ENCODE measurements at regions not wholly inside any gene's neighbourhood (a gene's known extent, or its start where the extent isn't known, plus 50 kb on each side); places are given as distances from the start of the nearest gene placed in this dataset.

DNA sequence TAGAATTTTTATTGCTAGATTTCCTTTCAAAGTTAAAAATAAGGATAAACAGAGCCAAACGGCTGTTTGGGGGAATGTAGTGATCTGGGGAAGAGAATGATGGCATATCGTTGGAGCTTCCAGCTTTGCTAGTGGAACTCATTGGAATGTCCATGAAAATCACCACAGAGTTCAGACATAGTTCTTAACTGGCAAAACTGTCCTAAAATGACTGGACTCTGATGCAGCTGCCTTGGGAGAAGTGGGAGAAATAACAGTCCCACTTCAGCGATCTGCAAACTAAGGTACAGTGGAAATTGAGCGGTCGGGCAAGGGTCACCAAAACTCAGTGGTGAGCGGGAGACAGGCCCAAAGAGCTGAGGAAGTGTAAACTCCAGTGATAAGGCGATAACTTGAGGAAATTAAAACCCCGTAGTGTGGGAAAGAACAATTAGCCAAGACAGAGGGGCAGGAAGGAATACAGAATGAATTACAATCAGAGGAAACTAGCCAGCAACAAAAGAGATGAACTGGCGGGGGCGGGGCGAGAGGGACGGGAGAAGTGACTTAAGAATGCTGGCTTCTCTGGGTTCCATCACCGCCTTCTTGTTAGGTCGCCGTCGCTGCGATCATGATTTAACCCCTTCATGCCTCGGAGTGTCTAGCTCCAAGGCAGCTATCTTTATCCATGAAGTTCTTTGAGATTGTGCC, 89.8 kb upstream of the ARHGAP29 start:
- CTCF ChIA-PET = no interaction called here
- Mint-ChIP-seq H3K9me3 (no peaks in the 10 kb centered on the region), H3K4me1 (no peaks in the 10 kb centered on the region), H3K27ac (no peak overlapping the region), H3K4me3 (no peak overlapping the region), H3K27me3 (peaks cover 37% of the 10 kb centered on the region), H3K36me3 (ENCODE audit: low read depth) (no peaks in the 10 kb centered on the region)
- POLR2A ChIA-PET = no interaction called here
- TF ChIP-seq, protein P1, sequence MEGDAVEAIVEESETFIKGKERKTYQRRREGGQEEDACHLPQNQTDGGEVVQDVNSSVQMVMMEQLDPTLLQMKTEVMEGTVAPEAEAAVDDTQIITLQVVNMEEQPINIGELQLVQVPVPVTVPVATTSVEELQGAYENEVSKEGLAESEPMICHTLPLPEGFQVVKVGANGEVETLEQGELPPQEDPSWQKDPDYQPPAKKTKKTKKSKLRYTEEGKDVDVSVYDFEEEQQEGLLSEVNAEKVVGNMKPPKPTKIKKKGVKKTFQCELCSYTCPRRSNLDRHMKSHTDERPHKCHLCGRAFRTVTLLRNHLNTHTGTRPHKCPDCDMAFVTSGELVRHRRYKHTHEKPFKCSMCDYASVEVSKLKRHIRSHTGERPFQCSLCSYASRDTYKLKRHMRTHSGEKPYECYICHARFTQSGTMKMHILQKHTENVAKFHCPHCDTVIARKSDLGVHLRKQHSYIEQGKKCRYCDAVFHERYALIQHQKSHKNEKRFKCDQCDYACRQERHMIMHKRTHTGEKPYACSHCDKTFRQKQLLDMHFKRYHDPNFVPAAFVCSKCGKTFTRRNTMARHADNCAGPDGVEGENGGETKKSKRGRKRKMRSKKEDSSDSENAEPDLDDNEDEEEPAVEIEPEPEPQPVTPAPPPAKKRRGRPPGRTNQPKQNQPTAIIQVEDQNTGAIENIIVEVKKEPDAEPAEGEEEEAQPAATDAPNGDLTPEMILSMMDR (IDR thresholded peaks at IDR 0.05) = no peak
- DNase-seq (no peak), ATAC-seq (ENCODE audit: low read depth) (no peak)
- intact Hi-C loops (cut with micrococcal nuclease) = no loop called here

GRCh38 chr1:94326329-94326728, 88.9 kb upstream of the ARHGAP29 start:
- Mint-ChIP-seq H3K4me1 (no peaks in the 10 kb centered on the region), H3K27ac (no peak overlapping the region), H3K27me3 (peaks cover 37% of the 10 kb centered on the region), H3K36me3 (ENCODE audit: low read depth) (no peaks in the 10 kb centered on the region), H3K9me3 (no peaks in the 10 kb centered on the region), H3K4me3 (no peak overlapping the region)
- ChIA-PET POLR2A (no interaction called here), CTCF (no interaction called here)
- intact Hi-C loops (cut with micrococcal nuclease) = no loop called here
- ATAC-seq (ENCODE audit: low read depth) (no peak), DNase-seq (no peak)
- TF ChIP-seq, protein P1 (IDR thresholded peaks at IDR 0.05) = no peak

DNA sequence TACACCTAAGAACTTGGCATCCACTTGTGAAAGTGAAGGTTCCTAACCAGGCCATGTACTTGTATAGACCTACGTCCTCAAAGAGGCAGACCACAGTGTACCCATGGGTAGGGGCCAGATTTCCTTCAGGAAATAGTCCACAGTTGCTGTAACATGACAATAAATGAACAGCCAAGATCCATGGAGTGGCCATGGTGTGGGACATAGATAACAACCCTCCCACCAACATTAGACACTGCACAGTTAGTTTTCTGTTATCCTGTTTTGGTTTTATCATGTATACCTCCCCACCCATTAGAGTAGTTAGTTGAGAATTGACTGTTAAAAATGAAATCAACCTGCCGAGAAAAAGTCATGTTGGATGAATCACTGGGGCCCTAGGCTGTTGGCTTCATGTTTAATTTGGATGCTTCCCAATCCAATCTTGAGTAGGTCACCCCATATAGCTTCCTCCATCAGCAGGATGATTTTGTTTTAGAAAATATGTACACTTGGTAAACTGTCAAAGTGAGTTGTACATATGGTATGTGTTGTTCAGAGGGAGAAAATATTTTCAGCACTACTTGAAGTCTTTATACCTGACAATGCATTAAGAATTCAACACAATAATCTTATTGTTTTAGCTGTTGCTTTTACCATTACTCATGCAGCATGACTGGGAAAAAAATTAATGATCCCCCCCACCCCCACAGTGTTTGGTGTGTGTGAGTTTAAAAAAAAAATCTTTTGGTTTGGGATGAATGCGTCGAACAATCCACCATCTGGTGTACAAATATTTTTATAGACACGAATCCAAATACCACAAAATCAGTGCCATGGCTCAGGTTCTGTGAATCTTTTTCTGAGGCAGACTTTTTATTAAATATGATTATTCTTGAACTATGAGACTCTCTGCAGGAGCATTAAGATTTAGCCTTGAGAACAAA, 88.3 kb upstream of the ARHGAP29 start:
- no peak for DNase-seq
- POLR2A ChIA-PET = no interaction called here
- no peak for ATAC-seq (ENCODE audit: low read depth)
- Mint-ChIP-seq H3K27ac (no peak overlapping the region), H3K4me3 (no peak overlapping the region), H3K4me1 (no peaks in the 10 kb centered on the region), H3K36me3 (ENCODE audit: low read depth) (no peaks in the 10 kb centered on the region), H3K27me3 (peaks cover 37% of the 10 kb centered on the region), H3K9me3 (no peaks in the 10 kb centered on the region)
- intact Hi-C loops (cut with micrococcal nuclease) = no loop called here
- TF ChIP-seq, protein P1 (IDR thresholded peaks at IDR 0.05) = no peak
- CTCF ChIA-PET = no interaction called here

DNA sequence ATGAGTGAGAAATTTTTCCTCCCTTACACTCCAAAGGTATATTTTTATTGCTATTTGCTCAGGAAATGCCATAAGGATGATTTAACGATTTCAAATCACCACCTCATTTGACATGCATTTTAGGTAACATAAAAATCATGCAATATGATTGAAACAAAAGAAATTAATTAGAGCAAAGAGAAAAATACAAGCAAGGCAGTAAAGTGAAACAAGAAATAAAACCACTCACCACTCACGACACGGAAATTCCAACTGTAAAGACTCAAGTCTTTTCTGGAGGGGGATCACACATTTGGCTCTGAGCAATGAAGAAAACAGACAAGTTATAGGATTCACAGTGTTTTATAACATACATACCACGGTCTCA, 86.8 kb upstream of the ARHGAP29 start:
- POLR2A ChIA-PET = no interaction called here
- Mint-ChIP-seq H3K27me3 (peaks cover 34% of the 10 kb centered on the region), H3K4me1 (no peaks in the 10 kb centered on the region), H3K9me3 (no peaks in the 10 kb centered on the region), H3K4me3 (no peak overlapping the region), H3K27ac (no peak overlapping the region), H3K36me3 (ENCODE audit: low read depth) (no peaks in the 10 kb centered on the region)
- TF ChIP-seq, protein P1 (IDR thresholded peaks at IDR 0.05) = no peak
- CTCF ChIA-PET = no interaction called here
- DNase-seq (no peak), ATAC-seq (ENCODE audit: low read depth) (no peak)
- intact Hi-C loops (cut with micrococcal nuclease) = no loop called here

DNA sequence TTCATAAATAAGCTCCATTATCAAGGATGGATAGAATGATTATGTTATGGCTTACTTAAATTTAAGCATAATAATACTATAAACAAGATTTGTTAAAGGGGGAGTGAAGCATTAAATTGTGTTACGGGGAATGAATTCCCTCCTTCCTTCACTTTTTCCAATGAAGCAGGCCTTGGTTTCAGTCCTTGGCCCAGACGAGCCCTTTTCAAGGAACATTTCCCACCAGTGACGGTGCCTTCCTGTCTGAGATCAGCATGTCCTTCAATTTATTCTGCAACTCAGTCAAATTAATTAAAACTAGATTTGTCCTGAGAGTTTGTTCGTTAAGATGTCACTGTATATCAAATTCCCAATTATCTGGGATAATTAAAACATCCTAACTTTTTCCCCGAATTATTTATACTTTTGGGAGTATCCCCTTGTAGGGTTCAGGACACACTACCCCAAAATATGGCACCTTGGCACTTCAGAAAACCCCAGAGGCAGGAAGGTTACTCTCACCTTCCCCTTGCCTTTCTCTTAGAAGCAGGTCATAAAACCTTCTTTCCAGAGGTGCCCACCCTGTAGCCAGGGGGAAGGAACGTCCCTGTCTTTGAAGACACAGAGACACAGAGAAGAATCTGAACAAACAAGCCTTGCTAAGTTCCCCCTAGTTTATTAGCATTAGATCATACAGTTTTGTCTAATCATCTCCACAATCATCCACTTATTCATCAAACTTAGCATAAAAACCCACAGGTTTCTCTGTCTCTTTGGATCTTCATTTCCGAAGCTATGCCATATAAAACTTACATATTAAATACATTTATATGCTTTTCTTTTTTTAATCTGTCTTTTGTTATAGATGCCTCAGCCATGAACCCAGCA, 86.2 kb upstream of the ARHGAP29 start:
- ATAC-seq (ENCODE audit: low read depth) (no peak), DNase-seq (no peak)
- CTCF ChIA-PET = no interaction called here
- POLR2A ChIA-PET = no interaction called here
- intact Hi-C loops (cut with micrococcal nuclease) = no loop called here
- Mint-ChIP-seq H3K9me3 (no peaks in the 10 kb centered on the region), H3K4me1 (no peaks in the 10 kb centered on the region), H3K27ac (no peak overlapping the region), H3K4me3 (no peak overlapping the region), H3K36me3 (ENCODE audit: low read depth) (no peaks in the 10 kb centered on the region), H3K27me3 (peaks cover 32% of the 10 kb centered on the region)
- TF ChIP-seq, protein P1 (IDR thresholded peaks at IDR 0.05) = no peak
